Suprapubic skin (tissue), 3 donors: ENCODE measurements at regions not wholly inside any gene's neighbourhood (a gene's known extent, or its start where the extent isn't known, plus 50 kb on each side); places are given as distances from the start of the nearest gene placed in this dataset.

Experiments
- EP300 ChIP-seq: sonication (generic); formaldehyde crosslinking; IDR thresholded peaks from one replicate; pipeline ENCODE4 v1.6.1; 2017; ENCODE audit warnings: antibody characterized with exemption
- POLR2A ChIP-seq, 2 donors: fragments of 450-650 bp; IDR thresholded peaks; one replicate each; pipeline ENCODE4 v1.6.1; 2017; ENCODE audit warnings: antibody characterized with exemption in 2 of 2, mild to moderate bottlenecking in 2 of 2, moderate library complexity in 2 of 2
- TF ChIP-seq, protein P1 (sequence below), 2 donors: fragments of 200-600 bp in 1 of 2; fragments of 450-650 bp in 1 of 2; sonication (generic) in 1 of 2; IDR thresholded peaks; one replicate each; pipeline ENCODE4 v1.5.1; 2016 to 2019; ENCODE audit warnings: antibody characterized with exemption in 2 of 2, mild to moderate bottlenecking in 1 of 2, moderate library complexity in 1 of 2

- TF ChIP-seq, protein P1, sequence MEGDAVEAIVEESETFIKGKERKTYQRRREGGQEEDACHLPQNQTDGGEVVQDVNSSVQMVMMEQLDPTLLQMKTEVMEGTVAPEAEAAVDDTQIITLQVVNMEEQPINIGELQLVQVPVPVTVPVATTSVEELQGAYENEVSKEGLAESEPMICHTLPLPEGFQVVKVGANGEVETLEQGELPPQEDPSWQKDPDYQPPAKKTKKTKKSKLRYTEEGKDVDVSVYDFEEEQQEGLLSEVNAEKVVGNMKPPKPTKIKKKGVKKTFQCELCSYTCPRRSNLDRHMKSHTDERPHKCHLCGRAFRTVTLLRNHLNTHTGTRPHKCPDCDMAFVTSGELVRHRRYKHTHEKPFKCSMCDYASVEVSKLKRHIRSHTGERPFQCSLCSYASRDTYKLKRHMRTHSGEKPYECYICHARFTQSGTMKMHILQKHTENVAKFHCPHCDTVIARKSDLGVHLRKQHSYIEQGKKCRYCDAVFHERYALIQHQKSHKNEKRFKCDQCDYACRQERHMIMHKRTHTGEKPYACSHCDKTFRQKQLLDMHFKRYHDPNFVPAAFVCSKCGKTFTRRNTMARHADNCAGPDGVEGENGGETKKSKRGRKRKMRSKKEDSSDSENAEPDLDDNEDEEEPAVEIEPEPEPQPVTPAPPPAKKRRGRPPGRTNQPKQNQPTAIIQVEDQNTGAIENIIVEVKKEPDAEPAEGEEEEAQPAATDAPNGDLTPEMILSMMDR (IDR thresholded peaks at IDR 0.05) = no peak
- TF ChIP-seq EP300 (no peak), POLR2A (IDR thresholded peaks at IDR 0.05) (no peak)
Observed at GRCh38 chr7:131080754-131081153, 246.9 kb upstream of the MKLN1 start.
